Erythroblast (primary cell): ENCODE measurements at regions not wholly inside any gene's neighbourhood (a gene's known extent, or its start where the extent isn't known, plus 50 kb on each side); places are given as distances from the start of the nearest gene placed in this dataset.
A peak's percentile ranks its signal among the peaks of the same experiment; 100 is the strongest.

Experiments
- DNase-seq, 2 experiments: peaks; one replicate each; lab custom pipeline; 2025; lab: John Stamatoyannopoulos, UW
- GATA1 ChIP-seq: IDR thresholded peaks from 2 replicates; pipeline ENCODE4 v1.6.1; 2011; ENCODE audit warnings: low read depth, mild to moderate bottlenecking, control low read depth, low read length, moderate library complexity
- POLR2A ChIP-seq: IDR thresholded peaks from 2 replicates; pipeline ENCODE4 v1.6.1; 2011; ENCODE audit warnings: mild to moderate bottlenecking, low read length

DNA sequence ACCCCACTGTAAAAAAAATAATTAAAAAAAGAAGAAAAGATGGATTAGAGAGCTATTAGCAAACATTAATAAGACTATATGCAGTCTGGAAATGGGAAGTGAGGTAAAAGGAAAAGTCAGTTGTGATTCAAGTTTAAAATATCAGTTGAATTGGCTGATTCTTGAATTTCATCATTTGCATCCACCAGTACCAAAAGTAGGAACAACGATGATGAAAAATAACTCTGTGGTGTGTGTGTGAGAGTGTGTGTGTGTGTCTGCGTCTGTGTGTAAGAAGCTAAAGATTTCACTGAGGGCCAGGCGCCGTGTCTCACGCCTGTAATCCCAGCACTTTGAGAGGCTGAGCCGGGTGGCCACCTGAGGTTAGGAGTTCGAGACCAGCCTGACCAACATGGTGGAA, 56.0 kb upstream of the SLC4A7 start:
- no peak for DNase-seq
- no peak for TF ChIP-seq GATA1
- no peak for TF ChIP-seq POLR2A

DNA sequence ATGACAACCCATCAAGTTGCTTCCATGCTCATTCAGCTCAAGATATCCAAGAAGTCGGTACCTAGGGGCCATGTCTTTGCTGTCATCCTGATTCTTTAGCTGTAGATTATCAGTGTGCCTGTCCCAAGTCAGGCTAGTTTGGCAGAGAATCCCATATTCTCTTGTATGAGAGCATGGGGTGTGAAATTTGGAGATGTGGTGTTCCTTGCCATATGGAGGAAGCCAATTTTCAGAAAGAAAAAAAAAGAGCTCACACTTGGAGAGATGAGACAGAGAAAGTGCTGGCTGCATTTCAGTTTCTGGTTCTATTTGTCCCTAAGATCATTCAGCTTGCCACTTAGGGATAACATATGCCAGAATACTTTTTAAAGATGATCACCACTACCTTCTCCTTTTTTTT, 52.3 kb upstream of the SLC4A7 start:
- TF ChIP-seq POLR2A (no peak), GATA1 (no peak)
- DNase-seq, result no peak

DNA sequence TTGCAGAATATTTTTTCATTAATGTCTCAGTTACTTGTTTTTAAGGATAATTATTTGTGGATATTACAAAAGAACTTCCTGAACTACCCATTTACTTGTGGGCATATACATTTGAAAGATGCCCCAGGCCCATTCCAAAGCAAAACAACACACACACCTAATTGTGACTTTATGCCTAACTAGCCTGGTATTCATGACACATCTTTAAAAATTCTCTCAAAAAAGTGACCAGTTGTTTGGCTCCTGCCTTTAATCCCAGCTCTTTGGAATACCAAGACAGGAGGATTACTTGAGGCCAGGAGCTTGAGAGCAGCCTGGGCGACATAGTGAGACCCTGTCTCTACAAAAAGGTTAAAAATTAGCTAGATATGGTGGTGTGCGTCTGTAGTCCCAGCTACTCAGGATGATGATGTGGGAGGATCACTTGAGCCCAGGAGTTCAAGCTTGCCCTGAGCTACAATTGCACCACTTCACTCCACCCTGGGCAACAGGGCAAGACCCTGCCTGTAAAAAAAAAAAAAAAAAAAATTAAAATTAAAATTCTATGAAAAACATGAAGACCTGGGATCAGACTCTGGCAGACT, 51.7 kb upstream of the SLC4A7 start:
- TF ChIP-seq GATA1 (no peak), POLR2A (no peak)
- DNase-seq, result no peak

DNA sequence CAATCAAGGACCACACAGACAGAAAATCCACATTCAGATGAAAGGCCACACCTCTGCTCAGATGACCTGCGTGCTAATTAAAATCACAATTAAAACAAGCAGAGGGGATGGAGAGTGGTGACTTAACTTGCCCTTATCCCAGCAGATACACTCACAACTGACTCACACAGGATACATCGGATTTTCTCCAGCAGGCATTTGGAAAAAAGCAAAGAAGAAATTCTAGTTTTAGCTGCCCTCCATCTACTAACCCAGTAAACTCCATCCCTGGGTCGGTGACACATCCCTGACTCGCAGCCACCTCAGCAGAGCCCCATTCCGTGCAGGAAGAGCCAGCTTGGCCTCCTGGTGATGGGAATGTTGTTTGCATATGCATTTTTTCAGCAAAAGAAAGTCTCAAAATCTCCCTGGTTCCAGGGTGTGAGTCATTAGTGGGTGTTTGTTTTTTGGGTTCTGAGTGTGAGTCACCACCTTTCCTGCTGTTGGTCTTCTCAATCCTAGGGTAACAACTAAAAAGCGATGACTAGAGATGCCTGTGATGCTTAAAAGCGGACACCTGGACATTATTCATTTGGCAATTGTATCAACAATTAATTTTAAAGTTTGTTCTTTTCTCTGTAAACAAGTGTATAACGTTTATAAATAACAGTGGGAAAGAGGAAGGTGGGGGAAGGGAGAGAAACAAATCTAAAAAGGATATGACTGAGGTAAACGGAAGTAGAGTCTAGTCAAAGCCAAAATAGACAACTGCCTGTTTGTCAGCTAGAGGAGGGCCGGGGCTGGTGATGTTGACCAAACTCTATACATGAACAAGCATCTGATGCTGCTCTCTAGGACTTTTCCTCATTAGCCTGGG, 49.8 kb upstream of the SLC4A7 start:
- no peak for TF ChIP-seq POLR2A
- no peak for TF ChIP-seq GATA1
- peak in 1 of 2 experiments; percentile 6 for DNase-seq
